ENCODE measurements at regions not wholly inside any gene's neighbourhood (a gene's known extent, or its start where the extent isn't known, plus 50 kb on each side); places are given as distances from the start of the nearest gene placed in this dataset.

- Histone ChIP-seq H3K79me2 (ENCODE audit: low read length) (no peaks in the 10 kb centered on the region), H3K27me3 (replicated peaks; ENCODE audit: insufficient read depth, low read length) (no peaks in the 10 kb centered on the region), H3K9me3 (replicated peaks; ENCODE audit: insufficient read depth, low read length) (no peaks in the 10 kb centered on the region), H3K36me3 (replicated peaks; ENCODE audit: insufficient read depth, low read length) (no peaks in the 10 kb centered on the region), H3K4me2 (ENCODE audit: low read depth, low read length) (no peak overlapping the region), H3K4me1 (ENCODE audit: low read length) (no peaks in the 10 kb centered on the region), H3K9ac (ENCODE audit: low read length) (no peak overlapping the region), H3K27ac (ENCODE audit: low read length) (no peak overlapping the region), H2AFZ (ENCODE audit: low read length) (no peak overlapping the region), H3K9me2 (replicated peaks; ENCODE audit: insufficient read depth, low read length) (no peaks in the 10 kb centered on the region), H3K4me3 (ENCODE audit: low read length) (no peak overlapping the region), H3F3A (ENCODE audit: insufficient read depth, low read length) (no peaks in the 10 kb centered on the region), H4K20me1 (ENCODE audit: insufficient read depth, low read length) (no peaks in the 10 kb centered on the region)
- TF ChIP-seq EZH2phosphoT487 (IDR thresholded peaks at IDR 0.05; ENCODE audit: low read length) (no peak), EZH2 (optimal IDR thresholded peaks at IDR 0.05; ENCODE audit: low read depth, low read length) (no peak)
- TF ChIP-seq, protein P1, sequence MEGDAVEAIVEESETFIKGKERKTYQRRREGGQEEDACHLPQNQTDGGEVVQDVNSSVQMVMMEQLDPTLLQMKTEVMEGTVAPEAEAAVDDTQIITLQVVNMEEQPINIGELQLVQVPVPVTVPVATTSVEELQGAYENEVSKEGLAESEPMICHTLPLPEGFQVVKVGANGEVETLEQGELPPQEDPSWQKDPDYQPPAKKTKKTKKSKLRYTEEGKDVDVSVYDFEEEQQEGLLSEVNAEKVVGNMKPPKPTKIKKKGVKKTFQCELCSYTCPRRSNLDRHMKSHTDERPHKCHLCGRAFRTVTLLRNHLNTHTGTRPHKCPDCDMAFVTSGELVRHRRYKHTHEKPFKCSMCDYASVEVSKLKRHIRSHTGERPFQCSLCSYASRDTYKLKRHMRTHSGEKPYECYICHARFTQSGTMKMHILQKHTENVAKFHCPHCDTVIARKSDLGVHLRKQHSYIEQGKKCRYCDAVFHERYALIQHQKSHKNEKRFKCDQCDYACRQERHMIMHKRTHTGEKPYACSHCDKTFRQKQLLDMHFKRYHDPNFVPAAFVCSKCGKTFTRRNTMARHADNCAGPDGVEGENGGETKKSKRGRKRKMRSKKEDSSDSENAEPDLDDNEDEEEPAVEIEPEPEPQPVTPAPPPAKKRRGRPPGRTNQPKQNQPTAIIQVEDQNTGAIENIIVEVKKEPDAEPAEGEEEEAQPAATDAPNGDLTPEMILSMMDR (IDR thresholded peaks at IDR 0.05; ENCODE audit: low read length): no peak
- no peak for DNase-seq
Measured at GRCh38 chr22:47356511-47357011, 594.1 kb downstream of the TBC1D22A start.

GRCh38 chr22:47355776-47356510 lies 593.5 kb downstream of the TBC1D22A start:
- H3K27me3 ChIP-seq (replicated peaks; ENCODE audit: insufficient read depth, low read length): no peaks in the 10 kb centered on the region
- no peaks in the 10 kb centered on the region for H4K20me1 ChIP-seq (ENCODE audit: insufficient read depth, low read length)
- DNase-seq: no peak
- no peaks in the 10 kb centered on the region for H3K9me3 ChIP-seq (replicated peaks; ENCODE audit: insufficient read depth, low read length)
- H3K9ac ChIP-seq (ENCODE audit: low read length): no peak overlapping the region
- no peaks in the 10 kb centered on the region for H3K9me2 ChIP-seq (replicated peaks; ENCODE audit: insufficient read depth, low read length)
- H3K4me1 ChIP-seq (ENCODE audit: low read length): no peaks in the 10 kb centered on the region
- H2AFZ ChIP-seq (ENCODE audit: low read length): no peak overlapping the region
- no peaks in the 10 kb centered on the region for H3K79me2 ChIP-seq (ENCODE audit: low read length)
- no peaks in the 10 kb centered on the region for H3F3A ChIP-seq (ENCODE audit: insufficient read depth, low read length)
- no peak overlapping the region for H3K4me2 ChIP-seq (ENCODE audit: low read depth, low read length)
- no peak overlapping the region for H3K4me3 ChIP-seq (ENCODE audit: low read length)
- H3K27ac ChIP-seq (ENCODE audit: low read length): no peak overlapping the region
- no peaks in the 10 kb centered on the region for H3K36me3 ChIP-seq (replicated peaks; ENCODE audit: insufficient read depth, low read length)
- TF ChIP-seq EZH2phosphoT487 (IDR thresholded peaks at IDR 0.05; ENCODE audit: low read length) (no peak), EZH2 (optimal IDR thresholded peaks at IDR 0.05; ENCODE audit: low read depth, low read length) (no peak)
- TF ChIP-seq, protein P1 (IDR thresholded peaks at IDR 0.05; ENCODE audit: low read length): no peak

DNA sequence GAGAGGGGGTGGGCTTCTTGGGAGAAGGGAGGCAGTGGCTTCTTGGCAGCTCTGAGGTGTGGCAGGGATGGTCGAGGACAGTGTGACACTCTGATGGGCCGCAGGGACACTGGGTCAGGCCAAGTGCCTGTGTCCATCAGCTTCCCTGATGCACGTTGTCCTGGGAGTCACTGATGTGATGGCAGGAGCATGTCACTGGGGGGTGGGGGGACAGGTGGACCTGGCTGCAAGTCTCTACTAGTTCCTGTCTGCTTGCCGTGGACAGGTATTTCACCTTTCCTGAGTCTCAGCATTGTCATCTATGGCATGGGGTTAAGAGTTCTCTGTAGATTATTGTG lies 592.9 kb downstream of the TBC1D22A start:
- H4K20me1 ChIP-seq (ENCODE audit: insufficient read depth, low read length): no peaks in the 10 kb centered on the region
- H2AFZ ChIP-seq (ENCODE audit: low read length): no peak overlapping the region
- no peaks in the 10 kb centered on the region for H3K79me2 ChIP-seq (ENCODE audit: low read length)
- no peaks in the 10 kb centered on the region for H3K27me3 ChIP-seq (replicated peaks; ENCODE audit: insufficient read depth, low read length)
- H3K4me2 ChIP-seq (ENCODE audit: low read depth, low read length): no peak overlapping the region
- H3K9ac ChIP-seq (ENCODE audit: low read length): no peak overlapping the region
- H3K4me3 ChIP-seq (ENCODE audit: low read length): no peak overlapping the region
- H3K36me3 ChIP-seq (replicated peaks; ENCODE audit: insufficient read depth, low read length): no peaks in the 10 kb centered on the region
- DNase-seq: no peak
- no peaks in the 10 kb centered on the region for H3K9me2 ChIP-seq (replicated peaks; ENCODE audit: insufficient read depth, low read length)
- TF ChIP-seq EZH2 (optimal IDR thresholded peaks at IDR 0.05; ENCODE audit: low read depth, low read length) (no peak), EZH2phosphoT487 (IDR thresholded peaks at IDR 0.05; ENCODE audit: low read length) (no peak)
- TF ChIP-seq, protein P1 (IDR thresholded peaks at IDR 0.05; ENCODE audit: low read length): no peak
- no peak overlapping the region for H3K27ac ChIP-seq (ENCODE audit: low read length)
- no peaks in the 10 kb centered on the region for H3K9me3 ChIP-seq (replicated peaks; ENCODE audit: insufficient read depth, low read length)
- no peaks in the 10 kb centered on the region for H3F3A ChIP-seq (ENCODE audit: insufficient read depth, low read length)
- H3K4me1 ChIP-seq (ENCODE audit: low read length): no peaks in the 10 kb centered on the region

Data from MM.1S (cell line).